LNCAP (cell line): ENCODE measurements at regions not wholly inside any gene's neighbourhood (a gene's known extent, or its start where the extent isn't known, plus 50 kb on each side); places are given as distances from the start of the nearest gene placed in this dataset.

ENCODE experiments used
- CTCF ChIP-seq: fragments of 450-650 bp; IDR thresholded peaks from 2 replicates; pipeline ENCODE4 v1.5.1; 2017; ENCODE audit warnings: mild to moderate bottlenecking

- no peak for TF ChIP-seq CTCF
Measured at GRCh38 chr4:158122501-158122900, 50.3 kb downstream of the GASK1B start.

- no peak for TF ChIP-seq CTCF
Measured at GRCh38 chr4:158121161-158121579, 51.7 kb downstream of the GASK1B start.

- TF ChIP-seq CTCF: no peak
Measured at GRCh38 chr4:158112611-158113010, 60.2 kb downstream of the GASK1B start.

GRCh38 chr4:158111241-158111640 is 61.6 kb downstream of the GASK1B start:
- no peak for TF ChIP-seq CTCF

- TF ChIP-seq CTCF: no peak
Measured at GRCh38 chr4:158102904-158103303, 69.9 kb downstream of the GASK1B start.

GRCh38 chr4:158099686-158100085 is 73.1 kb downstream of the GASK1B start:
- no peak for TF ChIP-seq CTCF

- no peak for TF ChIP-seq CTCF
Measured at GRCh38 chr4:158098802-158099201, 74.0 kb downstream of the GASK1B start.

- TF ChIP-seq CTCF: no peak
Measured at GRCh38 chr4:158094413-158095134, 78.3 kb downstream of the GASK1B start.
